ENCODE measurements at regions not wholly inside any gene's neighbourhood (a gene's known extent, or its start where the extent isn't known, plus 50 kb on each side); places are given as distances from the start of the nearest gene placed in this dataset.

DNA sequence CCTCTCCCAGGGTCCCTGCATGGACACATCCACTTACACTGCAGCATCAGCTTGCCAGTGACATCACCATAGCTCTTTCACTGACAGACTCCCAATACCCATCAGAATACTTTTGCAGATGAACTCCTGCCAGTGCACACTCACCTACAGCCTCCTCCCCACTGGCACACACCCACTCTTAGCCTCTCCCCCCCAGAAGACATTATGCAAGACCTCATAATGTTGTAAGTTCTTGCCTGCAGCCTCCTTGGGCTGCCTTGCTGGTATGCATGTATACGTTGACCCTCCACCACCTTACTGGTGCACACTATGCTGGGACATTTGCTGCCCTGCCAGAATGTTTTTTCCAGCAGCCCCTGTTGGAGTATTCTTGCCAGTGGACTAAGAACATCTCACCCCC is 324.2 kb downstream of the AEBP2 start:
- TF ChIP-seq EP300 (IDR thresholded peaks at IDR 0.05; ENCODE audit: borderline replicate concordance) (no peak), CREB1 (IDR thresholded peaks at IDR 0.05; ENCODE audit: low read depth) (no peak), TEAD4 (IDR thresholded peaks at IDR 0.05) (no peak), TCF12 (IDR thresholded peaks at IDR 0.05; ENCODE audit: low read depth) (no peak), ZBTB7A (IDR thresholded peaks at IDR 0.05; ENCODE audit: low read depth) (no peak), TAF1 (IDR thresholded peaks at IDR 0.05; ENCODE audit: low read depth) (no peak), CEBPB (IDR thresholded peaks at IDR 0.05) (no peak), YY1 (IDR thresholded peaks at IDR 0.05; ENCODE audit: low read depth) (no peak), FOXM1 (IDR thresholded peaks at IDR 0.05; ENCODE audit: borderline replicate concordance, low read depth) (no peak), EGR1 (IDR thresholded peaks at IDR 0.05) (no peak), RAD21 (IDR thresholded peaks at IDR 0.05; ENCODE audit: low read depth) (no peak), NFIC (IDR thresholded peaks at IDR 0.05) (no peak)
- TF ChIP-seq, protein P1, sequence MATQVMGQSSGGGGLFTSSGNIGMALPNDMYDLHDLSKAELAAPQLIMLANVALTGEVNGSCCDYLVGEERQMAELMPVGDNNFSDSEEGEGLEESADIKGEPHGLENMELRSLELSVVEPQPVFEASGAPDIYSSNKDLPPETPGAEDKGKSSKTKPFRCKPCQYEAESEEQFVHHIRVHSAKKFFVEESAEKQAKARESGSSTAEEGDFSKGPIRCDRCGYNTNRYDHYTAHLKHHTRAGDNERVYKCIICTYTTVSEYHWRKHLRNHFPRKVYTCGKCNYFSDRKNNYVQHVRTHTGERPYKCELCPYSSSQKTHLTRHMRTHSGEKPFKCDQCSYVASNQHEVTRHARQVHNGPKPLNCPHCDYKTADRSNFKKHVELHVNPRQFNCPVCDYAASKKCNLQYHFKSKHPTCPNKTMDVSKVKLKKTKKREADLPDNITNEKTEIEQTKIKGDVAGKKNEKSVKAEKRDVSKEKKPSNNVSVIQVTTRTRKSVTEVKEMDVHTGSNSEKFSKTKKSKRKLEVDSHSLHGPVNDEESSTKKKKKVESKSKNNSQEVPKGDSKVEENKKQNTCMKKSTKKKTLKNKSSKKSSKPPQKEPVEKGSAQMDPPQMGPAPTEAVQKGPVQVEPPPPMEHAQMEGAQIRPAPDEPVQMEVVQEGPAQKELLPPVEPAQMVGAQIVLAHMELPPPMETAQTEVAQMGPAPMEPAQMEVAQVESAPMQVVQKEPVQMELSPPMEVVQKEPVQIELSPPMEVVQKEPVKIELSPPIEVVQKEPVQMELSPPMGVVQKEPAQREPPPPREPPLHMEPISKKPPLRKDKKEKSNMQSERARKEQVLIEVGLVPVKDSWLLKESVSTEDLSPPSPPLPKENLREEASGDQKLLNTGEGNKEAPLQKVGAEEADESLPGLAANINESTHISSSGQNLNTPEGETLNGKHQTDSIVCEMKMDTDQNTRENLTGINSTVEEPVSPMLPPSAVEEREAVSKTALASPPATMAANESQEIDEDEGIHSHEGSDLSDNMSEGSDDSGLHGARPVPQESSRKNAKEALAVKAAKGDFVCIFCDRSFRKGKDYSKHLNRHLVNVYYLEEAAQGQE (IDR thresholded peaks at IDR 0.05; ENCODE audit: low read depth): no peak
- TF ChIP-seq, protein P2, sequence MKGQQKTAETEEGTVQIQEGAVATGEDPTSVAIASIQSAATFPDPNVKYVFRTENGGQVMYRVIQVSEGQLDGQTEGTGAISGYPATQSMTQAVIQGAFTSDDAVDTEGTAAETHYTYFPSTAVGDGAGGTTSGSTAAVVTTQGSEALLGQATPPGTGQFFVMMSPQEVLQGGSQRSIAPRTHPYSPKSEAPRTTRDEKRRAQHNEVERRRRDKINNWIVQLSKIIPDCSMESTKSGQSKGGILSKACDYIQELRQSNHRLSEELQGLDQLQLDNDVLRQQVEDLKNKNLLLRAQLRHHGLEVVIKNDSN (IDR thresholded peaks at IDR 0.05): no peak
- TF ChIP-seq, protein P3, sequence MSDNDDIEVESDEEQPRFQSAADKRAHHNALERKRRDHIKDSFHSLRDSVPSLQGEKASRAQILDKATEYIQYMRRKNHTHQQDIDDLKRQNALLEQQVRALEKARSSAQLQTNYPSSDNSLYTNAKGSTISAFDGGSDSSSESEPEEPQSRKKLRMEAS (IDR thresholded peaks at IDR 0.05): no peak

DNA sequence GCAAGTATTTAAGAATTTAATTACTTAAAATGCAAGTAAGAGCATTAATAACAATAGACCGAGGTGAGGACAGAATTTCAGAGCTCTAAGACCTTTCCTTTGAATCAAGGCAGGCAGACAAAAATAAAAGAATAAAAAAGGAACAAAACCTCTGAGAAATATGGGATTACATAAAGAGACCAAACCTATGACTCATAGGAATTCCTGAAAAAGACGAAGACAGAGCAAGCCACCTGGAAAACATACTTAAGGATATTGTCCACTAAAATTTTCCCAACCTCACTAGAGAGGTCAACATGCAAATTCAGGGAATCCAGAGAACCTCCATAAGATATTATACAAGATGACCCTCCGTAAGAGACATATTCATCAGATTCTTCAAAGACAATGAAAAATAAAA is 325.1 kb downstream of the AEBP2 start:
- TF ChIP-seq, protein P3 (IDR thresholded peaks at IDR 0.05): no peak
- no peak for TF ChIP-seq NFIC (IDR thresholded peaks at IDR 0.05)

DNA sequence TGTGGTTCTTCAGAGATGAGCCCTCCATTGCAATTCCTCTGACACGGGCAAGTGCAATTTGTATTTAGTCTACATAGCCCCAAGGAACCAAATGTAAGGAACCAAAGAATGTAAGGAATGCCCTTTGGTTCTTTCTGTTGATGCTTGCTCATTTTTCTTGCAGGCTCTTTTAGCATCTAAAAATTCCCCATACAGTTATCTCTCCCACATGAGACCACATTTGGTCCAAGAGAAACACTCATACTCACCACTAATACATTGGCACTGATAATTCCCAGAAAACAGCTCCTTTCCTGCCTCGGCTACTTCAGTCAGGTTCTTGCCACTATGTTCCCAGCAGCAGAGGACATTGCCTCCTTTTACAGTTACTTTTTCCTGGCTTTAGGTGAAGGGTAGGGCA is 332.6 kb downstream of the AEBP2 start:
- TF ChIP-seq TCF12 (IDR thresholded peaks at IDR 0.05; ENCODE audit: low read depth): no peak
- no peak for TF ChIP-seq CREB1 (IDR thresholded peaks at IDR 0.05; ENCODE audit: low read depth)
- no peak for TF ChIP-seq RAD21 (IDR thresholded peaks at IDR 0.05; ENCODE audit: low read depth)
- TF ChIP-seq NFIC (IDR thresholded peaks at IDR 0.05): no peak
- TF ChIP-seq, protein P1 (IDR thresholded peaks at IDR 0.05; ENCODE audit: low read depth): no peak
- no peak for TF ChIP-seq CEBPB (IDR thresholded peaks at IDR 0.05)
- no peak for TF ChIP-seq TEAD4 (IDR thresholded peaks at IDR 0.05)

DNA sequence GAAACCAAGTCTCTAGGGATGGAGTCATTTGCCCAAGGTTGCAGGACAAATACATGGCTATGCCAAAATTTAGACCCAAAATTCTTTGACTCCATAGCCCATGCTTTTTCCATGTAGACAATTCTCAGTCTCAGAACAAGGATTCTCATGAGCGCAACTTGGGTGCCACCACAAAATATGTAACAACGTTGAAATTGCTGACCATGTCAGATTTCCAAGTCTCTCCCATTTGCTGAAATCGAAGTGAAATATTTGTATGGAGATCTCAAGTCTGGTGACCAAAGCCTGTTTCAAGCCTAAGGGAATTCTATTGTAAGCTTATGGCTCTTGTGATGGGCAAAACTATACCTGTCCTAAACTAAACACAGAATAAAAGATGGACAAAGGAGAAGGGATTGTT is 333.5 kb downstream of the AEBP2 start:
- TF ChIP-seq RAD21 (IDR thresholded peaks at IDR 0.05; ENCODE audit: low read depth) (no peak), FOXM1 (IDR thresholded peaks at IDR 0.05; ENCODE audit: borderline replicate concordance, low read depth) (no peak), CEBPB (IDR thresholded peaks at IDR 0.05) (no peak), TAF1 (IDR thresholded peaks at IDR 0.05; ENCODE audit: low read depth) (no peak), CREB1 (IDR thresholded peaks at IDR 0.05; ENCODE audit: low read depth) (no peak), EGR1 (IDR thresholded peaks at IDR 0.05) (no peak), EP300 (IDR thresholded peaks at IDR 0.05; ENCODE audit: borderline replicate concordance) (no peak), NFIC (IDR thresholded peaks at IDR 0.05) (no peak), TCF12 (IDR thresholded peaks at IDR 0.05; ENCODE audit: low read depth) (no peak), ZBTB7A (IDR thresholded peaks at IDR 0.05; ENCODE audit: low read depth) (no peak), TEAD4 (IDR thresholded peaks at IDR 0.05) (no peak), YY1 (IDR thresholded peaks at IDR 0.05; ENCODE audit: low read depth) (no peak)
- TF ChIP-seq, protein P1 (IDR thresholded peaks at IDR 0.05; ENCODE audit: low read depth): no peak
- TF ChIP-seq, protein P3 (IDR thresholded peaks at IDR 0.05): no peak
- TF ChIP-seq, protein P2 (IDR thresholded peaks at IDR 0.05): no peak

DNA sequence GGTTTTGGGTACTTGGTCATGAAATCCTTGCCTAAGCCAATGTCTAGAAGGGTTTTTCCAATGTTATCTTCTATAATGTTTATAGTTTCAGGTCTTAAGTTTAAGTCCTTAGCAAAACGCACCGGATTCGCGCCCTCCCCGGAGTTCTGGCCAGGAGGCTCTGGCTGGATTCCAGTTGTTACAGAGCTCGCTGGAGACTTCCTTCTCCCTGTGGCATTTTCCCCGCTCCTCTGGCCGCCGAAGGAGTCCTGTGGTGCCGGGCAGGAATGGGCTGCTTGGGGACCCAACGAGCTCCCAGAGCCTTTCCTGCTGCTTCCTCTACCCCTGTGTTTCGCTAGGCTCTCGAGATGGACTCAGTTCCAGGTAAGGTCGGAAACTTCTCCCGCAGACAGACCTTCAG is 335.9 kb downstream of the AEBP2 start:
- TF ChIP-seq FOXM1 (IDR thresholded peaks at IDR 0.05; ENCODE audit: borderline replicate concordance, low read depth): no peak
- no peak for TF ChIP-seq TAF1 (IDR thresholded peaks at IDR 0.05; ENCODE audit: low read depth)
- no peak for TF ChIP-seq EGR1 (IDR thresholded peaks at IDR 0.05)
- no peak for TF ChIP-seq CEBPB (IDR thresholded peaks at IDR 0.05)
- TF ChIP-seq ZBTB7A (IDR thresholded peaks at IDR 0.05; ENCODE audit: low read depth): no peak
- TF ChIP-seq, protein P1 (IDR thresholded peaks at IDR 0.05; ENCODE audit: low read depth): no peak
- no peak for TF ChIP-seq TCF12 (IDR thresholded peaks at IDR 0.05; ENCODE audit: low read depth)
- no peak for TF ChIP-seq NFIC (IDR thresholded peaks at IDR 0.05)
- TF ChIP-seq, protein P2 (IDR thresholded peaks at IDR 0.05): no peak
- TF ChIP-seq CREB1 (IDR thresholded peaks at IDR 0.05; ENCODE audit: low read depth): no peak
- TF ChIP-seq, protein P3 (IDR thresholded peaks at IDR 0.05): no peak
- no peak for TF ChIP-seq RAD21 (IDR thresholded peaks at IDR 0.05; ENCODE audit: low read depth)
